ENCODE measurements at regions not wholly inside any gene's neighbourhood (a gene's known extent, or its start where the extent isn't known, plus 50 kb on each side); places are given as distances from the start of the nearest gene placed in this dataset.

DNA sequence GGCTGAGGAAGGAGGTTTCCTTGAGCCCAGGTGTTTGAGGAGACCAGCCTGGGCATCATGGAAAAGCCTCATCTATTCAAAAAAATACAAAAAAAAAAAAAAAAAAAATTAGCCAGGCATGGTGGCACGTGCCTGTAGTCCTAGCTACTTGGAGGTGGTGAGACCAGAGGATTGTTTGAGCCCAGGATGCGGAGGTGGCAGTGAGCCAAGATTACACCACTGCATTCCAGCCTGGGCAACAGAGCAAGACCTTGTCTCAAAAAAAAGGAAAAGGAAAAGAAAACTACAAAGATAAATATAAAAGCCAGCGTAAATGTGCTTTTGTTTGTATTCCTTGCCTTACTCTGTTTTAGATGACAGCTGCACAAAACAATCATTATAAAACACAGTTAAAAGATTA is 2249.2 kb upstream of the C9orf72 start:
- no peak for TF ChIP-seq JUNB (CRISPR knock-in tag; IDR thresholded peaks at IDR 0.05; ENCODE audit: borderline replicate concordance)
- TF ChIP-seq, protein P1, sequence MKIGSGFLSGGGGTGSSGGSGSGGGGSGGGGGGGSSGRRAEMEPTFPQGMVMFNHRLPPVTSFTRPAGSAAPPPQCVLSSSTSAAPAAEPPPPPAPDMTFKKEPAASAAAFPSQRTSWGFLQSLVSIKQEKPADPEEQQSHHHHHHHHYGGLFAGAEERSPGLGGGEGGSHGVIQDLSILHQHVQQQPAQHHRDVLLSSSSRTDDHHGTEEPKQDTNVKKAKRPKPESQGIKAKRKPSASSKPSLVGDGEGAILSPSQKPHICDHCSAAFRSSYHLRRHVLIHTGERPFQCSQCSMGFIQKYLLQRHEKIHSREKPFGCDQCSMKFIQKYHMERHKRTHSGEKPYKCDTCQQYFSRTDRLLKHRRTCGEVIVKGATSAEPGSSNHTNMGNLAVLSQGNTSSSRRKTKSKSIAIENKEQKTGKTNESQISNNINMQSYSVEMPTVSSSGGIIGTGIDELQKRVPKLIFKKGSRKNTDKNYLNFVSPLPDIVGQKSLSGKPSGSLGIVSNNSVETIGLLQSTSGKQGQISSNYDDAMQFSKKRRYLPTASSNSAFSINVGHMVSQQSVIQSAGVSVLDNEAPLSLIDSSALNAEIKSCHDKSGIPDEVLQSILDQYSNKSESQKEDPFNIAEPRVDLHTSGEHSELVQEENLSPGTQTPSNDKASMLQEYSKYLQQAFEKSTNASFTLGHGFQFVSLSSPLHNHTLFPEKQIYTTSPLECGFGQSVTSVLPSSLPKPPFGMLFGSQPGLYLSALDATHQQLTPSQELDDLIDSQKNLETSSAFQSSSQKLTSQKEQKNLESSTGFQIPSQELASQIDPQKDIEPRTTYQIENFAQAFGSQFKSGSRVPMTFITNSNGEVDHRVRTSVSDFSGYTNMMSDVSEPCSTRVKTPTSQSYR (CRISPR knock-in tag; IDR thresholded peaks at IDR 0.05; ENCODE audit: borderline replicate concordance): no peak
- TF ChIP-seq, protein P2, sequence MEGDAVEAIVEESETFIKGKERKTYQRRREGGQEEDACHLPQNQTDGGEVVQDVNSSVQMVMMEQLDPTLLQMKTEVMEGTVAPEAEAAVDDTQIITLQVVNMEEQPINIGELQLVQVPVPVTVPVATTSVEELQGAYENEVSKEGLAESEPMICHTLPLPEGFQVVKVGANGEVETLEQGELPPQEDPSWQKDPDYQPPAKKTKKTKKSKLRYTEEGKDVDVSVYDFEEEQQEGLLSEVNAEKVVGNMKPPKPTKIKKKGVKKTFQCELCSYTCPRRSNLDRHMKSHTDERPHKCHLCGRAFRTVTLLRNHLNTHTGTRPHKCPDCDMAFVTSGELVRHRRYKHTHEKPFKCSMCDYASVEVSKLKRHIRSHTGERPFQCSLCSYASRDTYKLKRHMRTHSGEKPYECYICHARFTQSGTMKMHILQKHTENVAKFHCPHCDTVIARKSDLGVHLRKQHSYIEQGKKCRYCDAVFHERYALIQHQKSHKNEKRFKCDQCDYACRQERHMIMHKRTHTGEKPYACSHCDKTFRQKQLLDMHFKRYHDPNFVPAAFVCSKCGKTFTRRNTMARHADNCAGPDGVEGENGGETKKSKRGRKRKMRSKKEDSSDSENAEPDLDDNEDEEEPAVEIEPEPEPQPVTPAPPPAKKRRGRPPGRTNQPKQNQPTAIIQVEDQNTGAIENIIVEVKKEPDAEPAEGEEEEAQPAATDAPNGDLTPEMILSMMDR (CRISPR knock-in tag; IDR thresholded peaks at IDR 0.05): no peak
- TF ChIP-seq ZNF468 (CRISPR knock-in tag; IDR thresholded peaks at IDR 0.05): no peak
- no peak for TF ChIP-seq NFE2L2 (IDR thresholded peaks at IDR 0.05; ENCODE audit: low read length)
- TF ChIP-seq CEBPB (IDR thresholded peaks at IDR 0.05; ENCODE audit: borderline replicate concordance, low read depth, low read length): no peak
- TF ChIP-seq ZNF792 (CRISPR knock-in tag; IDR thresholded peaks at IDR 0.05): no peak
- TF ChIP-seq MAFF (IDR thresholded peaks at IDR 0.05; ENCODE audit: low read depth, low read length): no peak
- TF ChIP-seq MBNL3 (CRISPR knock-in tag; conservative IDR thresholded peaks at IDR 0.05): no peak
- TF ChIP-seq HDAC2 (CRISPR knock-in tag; IDR thresholded peaks at IDR 0.05): no peak
- no peak for TF ChIP-seq EZH2 (conservative IDR thresholded peaks at IDR 0.05; ENCODE audit: low read depth, low read length)
- TF ChIP-seq ZNF274 (CRISPR knock-in tag; IDR thresholded peaks at IDR 0.05): no peak
- no peak for TF ChIP-seq ZFP36L2 (CRISPR knock-in tag; IDR thresholded peaks at IDR 0.05)
- no peak for TF ChIP-seq EHMT2 (IDR thresholded peaks at IDR 0.05; ENCODE audit: borderline replicate concordance, low read depth, low read length)
